Stomach (tissue), 4 donors: ENCODE measurements at regions not wholly inside any gene's neighbourhood (a gene's known extent, or its start where the extent isn't known, plus 50 kb on each side); places are given as distances from the start of the nearest gene placed in this dataset.

Source experiments
- CTCF ChIP-seq, 7 experiments: fragments of 450-650 bp in 4 of 7; fragments of 200-600 bp in 3 of 7; sonication (generic) in 3 of 7; IDR thresholded peaks; one replicate each; pipeline ENCODE4 v1.5.1; 2016 to 2019; ENCODE audit warnings: antibody characterized with exemption in 7 of 7, control low read depth in 2 of 7, mild to moderate bottlenecking in 1 of 7
- POLR2A ChIP-seq, 4 donors: fragments of 450-650 bp; IDR thresholded peaks; one replicate each; pipeline ENCODE4 v1.6.1; 2016; ENCODE audit warnings: antibody characterized with exemption in 4 of 4, control low read depth in 2 of 4, mild to moderate bottlenecking in 1 of 4, moderate library complexity in 1 of 4
- POLR2AphosphoS5 ChIP-seq, 3 donors: sonication (generic); formaldehyde crosslinking; IDR thresholded peaks; one replicate each; pipeline ENCODE4 v1.6.1; 2016; ENCODE audit warnings: antibody characterized with exemption in 3 of 3

DNA sequence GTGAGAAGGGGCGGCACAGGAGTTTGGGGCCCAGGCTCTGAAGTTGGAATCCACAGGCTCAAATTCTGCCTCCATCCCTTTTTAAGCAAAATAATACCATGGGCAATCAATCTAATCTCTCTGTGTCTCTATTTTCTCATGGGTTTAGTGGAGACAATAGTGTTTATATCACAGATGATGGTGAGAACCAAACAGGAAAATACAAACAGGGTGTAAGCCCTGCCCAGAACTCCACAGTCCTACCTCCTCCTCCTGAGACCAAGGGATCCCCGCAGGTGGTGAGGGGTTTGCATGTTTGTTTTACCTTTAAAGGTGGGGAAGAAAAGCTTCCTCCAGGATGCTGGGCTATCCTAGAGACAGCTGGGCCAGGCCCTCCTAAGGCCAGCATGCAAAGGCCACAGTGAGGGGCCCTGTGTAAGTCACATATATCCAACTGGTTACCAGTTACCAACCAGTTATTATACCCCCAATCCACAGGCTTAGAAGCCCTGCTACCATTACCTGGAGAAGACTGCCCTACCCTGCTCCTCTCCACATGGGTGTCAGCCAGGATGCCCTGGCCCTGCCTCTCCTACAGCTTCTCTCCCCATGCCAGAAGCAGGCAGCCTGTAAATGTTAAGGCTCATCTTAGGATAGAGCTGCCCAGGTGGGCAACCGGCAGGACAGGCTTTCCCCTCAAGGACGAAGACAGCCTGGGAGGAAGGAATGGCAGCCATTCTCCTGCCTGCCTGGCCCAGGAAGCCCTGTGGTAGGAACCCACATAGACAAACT is 658.4 kb downstream of the UQCRFS1 start:
- TF ChIP-seq CTCF (IDR thresholded peaks at IDR 0.05) (no peak), POLR2A (IDR thresholded peaks at IDR 0.05) (no peak), POLR2AphosphoS5 (IDR thresholded peaks at IDR 0.05) (no peak)
